ENCODE measurements at regions not wholly inside any gene's neighbourhood (a gene's known extent, or its start where the extent isn't known, plus 50 kb on each side); places are given as distances from the start of the nearest gene placed in this dataset.

GRCh38 chr4:152089584-152089983 is 328.8 kb upstream of the GATB start:
- no peak for DNase-seq

DNA sequence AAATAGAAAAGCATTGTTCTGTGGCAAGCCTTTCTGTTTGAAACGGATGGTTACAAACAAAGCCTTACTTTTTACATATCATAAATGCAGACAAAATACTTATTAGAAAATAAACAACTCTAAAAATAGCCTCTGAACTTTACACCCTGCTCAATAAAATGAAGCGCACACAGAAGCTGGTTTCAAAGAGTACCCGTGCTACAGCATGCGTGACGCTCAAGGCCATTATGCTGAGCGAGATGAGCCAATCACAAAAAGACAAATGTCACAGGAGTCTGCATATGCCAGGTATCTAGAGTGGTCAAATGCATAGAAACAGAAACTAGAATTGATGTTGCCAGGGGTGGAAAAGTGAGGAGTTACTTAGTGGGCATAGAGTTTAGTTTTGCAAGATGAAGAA is 326.5 kb upstream of the GATB start:
- no peak for DNase-seq

GRCh38 chr4:152085657-152086056 is 324.9 kb upstream of the GATB start:
- DNase-seq: no peak

- DNase-seq: no peak
Measured at GRCh38 chr4:152083338-152083737, 322.5 kb upstream of the GATB start.

DNA sequence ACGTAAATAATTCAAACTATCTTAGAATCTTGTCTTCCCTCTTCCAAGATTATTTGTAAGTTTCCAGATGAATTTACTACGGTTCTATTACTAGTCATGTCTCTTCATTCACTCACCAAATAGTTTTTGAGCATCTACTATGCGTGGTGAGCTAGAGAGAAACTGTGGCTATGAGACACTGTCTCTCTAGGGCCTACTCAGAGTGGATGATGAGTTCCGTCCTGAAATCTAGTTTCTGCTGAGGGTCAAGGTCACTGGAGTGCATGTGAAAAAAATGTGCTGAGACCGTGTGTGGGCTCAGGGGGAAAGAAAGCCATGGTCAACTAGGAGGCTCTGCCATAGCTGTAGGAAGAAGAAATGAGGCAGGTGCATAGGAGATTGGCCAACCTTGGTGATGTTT is 320.2 kb upstream of the GATB start:
- no peak for DNase-seq

DNA sequence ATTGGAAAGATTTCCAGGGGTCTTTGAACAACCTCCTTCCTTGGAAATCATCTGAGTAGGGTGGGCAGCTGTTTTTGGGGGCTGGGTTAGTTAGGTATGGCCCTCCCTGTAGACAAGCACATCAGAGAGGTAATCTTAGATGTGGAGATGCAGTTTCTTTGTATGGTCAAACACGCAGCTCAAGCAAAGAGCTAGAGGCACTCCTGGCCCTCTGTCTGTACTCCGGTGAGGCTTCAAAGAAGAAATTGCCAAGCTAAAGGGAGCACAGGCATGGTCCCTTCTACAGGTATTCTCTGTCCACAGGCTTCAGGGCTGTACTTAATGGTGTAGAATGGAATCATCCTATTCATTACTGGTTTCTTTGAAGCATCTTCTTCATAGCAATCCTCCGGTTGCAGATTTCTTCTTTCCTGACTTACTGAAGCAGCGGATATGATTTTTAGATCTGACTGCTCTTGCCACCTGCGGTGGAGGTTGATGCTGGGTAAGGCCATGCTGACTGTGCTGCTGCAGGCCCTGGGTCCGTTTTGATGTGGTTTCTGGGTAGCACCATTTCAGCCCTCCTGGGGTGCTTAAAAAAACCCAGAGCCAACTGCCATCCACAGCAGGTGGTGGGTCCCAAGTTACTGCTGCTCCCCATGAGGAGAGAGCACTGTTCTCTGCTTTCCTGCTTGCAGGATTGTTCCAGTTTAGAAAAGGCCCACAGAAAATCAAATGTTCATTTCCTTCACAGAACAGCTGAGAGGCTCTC is 318.9 kb upstream of the GATB start:
- DNase-seq: no peak

GRCh38 chr4:152079079-152079478 is 318.3 kb upstream of the GATB start:
- DNase-seq: no peak

DNA sequence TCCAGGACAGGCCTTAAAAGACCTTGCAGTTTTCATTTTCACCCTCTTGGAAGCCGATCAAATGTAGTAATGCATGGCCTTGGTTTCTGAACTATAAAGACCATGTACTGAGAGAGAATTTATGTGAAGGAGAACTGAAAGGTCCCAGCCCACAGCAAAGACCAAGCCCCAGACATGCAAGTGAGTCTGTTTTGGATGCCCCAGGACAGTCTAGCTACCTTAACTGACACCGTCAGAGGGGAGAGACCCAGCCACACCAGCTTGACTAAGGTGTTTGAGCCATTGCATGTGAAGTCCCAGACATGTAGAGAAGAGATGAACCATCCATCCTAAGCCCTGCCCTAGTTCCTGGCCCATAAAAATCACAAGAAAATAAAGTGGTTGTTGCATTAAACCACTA is 316.8 kb upstream of the GATB start:
- DNase-seq: no peak

GRCh38 chr4:152075253-152075928 is 314.6 kb upstream of the GATB start:
- no peak for DNase-seq

DNA sequence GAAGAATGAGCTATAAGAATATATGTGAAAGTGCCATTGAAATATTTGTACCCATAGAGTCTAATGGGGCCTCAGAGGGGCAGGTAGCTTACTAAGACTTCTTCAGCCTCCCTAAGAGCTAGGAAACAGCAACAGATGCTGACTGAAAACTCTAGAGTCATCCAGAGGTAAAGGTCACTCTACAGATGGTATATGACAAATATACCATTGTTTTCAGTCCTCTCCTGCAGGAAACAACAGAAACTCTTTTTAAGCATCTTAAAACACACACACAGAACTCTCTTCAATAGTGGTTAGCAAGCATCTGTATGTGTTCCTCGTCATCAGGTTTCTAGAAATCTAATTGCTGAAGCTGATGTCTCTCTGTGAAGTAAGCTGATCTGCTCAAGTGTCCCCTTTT is 313.8 kb upstream of the GATB start:
- DNase-seq: no peak

- DNase-seq: no peak
Measured at GRCh38 chr4:152074088-152074437, 313.3 kb upstream of the GATB start.

GRCh38 chr4:152073351-152074087 is 312.7 kb upstream of the GATB start:
- DNase-seq: no peak

DNA sequence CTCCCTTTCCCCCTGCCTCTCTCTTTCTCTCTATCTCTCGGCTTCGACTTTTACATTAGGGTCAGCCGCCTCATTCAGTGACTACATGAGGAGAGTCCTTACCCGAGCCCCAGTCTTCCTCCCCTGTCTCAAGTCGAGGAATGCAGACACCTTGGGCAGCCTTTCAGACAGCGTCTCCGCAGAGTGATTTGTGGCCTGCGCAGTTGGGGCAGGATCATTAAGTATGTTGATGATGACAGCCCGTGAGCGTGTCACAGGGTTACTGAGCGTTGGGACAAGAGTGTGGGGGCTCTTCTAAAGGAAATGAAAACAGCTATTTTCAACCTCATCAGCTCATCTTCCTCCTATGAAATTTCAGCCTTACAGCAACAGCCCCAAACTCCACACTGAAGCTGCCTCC is 312.1 kb upstream of the GATB start:
- no peak for DNase-seq

- no peak for DNase-seq
Measured at GRCh38 chr4:152072001-152072485, 311.2 kb upstream of the GATB start.

DNA sequence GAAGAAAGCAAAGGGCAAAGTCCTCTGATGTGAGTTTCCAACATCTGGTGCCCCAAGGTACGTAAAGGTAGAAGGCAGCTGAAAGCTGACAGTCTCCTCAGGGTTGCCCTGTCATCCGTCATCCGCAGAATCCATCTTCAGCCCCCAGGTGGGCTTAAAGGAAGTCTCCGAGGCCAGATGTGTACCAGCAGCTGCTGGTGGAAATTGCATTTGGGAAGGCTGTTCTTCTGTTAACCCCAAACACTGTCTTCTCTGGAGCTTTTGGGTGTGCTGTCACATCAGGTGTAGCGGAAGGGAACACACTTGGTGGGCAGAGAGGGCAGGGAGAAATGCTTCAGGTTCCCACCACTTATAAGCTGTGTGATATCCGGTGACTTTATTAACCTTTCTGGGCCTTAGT is 310.0 kb upstream of the GATB start:
- no peak for DNase-seq

DNA sequence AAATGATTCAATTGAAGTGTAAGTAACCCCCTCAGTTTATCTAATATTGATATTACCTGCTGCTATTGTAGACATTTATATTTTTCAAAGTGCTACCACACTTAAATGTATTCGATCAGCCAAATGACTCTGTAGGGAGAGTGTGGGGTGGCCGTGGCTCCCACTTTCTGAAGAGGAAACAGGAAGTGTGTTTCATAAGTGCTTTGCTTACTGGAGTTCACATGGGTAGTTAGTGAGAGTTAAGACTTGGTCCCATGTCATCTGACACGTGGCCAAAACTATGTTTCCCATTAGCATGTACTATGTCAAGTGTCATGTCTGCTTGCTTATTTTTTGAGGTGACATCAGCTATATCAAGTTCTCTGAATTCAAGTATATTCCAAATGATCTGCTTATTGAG is 308.1 kb upstream of the GATB start:
- no peak for DNase-seq

DNA sequence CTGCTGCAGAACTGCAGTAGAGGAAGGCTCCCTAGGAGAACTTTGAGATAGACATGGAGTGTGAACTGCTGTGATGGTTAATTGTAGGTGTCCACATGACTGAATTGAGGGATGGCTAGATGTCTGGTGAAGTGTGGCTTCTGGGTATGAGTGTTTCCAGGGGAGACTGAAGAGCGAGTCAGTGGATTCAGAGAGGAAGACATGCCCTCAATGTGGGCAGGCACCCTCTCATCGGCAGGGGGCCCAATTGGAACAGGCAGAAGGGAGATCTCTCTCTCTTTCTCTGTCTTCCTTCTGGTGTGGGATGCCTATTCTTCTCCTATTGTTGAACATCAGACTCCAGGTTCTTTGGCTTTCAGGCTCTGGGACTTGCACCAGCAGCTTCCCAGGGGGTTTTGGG is 304.7 kb upstream of the GATB start:
- no peak for DNase-seq

DNA sequence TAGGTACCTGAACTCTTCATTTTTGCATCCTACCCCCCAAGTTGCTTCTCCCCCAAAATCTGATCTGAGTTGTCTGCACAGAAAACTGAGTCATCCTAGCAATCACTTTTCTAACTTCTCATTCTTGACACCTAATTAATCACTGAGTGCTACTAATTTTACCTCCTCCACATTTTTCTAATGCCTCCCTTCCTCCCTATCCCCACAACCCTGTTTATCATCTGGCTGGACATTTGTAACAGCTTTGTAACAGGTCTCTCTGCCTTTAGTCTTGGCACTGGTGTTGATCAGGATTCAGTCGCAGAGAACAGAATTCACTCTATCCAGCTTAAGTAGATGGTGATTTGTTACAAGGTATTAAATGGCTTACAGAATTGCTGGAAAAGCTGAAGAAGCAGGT is 303.9 kb upstream of the GATB start:
- DNase-seq: no peak

- DNase-seq: no peak
Measured at GRCh38 chr4:152064282-152064681, 303.5 kb upstream of the GATB start.

DNA sequence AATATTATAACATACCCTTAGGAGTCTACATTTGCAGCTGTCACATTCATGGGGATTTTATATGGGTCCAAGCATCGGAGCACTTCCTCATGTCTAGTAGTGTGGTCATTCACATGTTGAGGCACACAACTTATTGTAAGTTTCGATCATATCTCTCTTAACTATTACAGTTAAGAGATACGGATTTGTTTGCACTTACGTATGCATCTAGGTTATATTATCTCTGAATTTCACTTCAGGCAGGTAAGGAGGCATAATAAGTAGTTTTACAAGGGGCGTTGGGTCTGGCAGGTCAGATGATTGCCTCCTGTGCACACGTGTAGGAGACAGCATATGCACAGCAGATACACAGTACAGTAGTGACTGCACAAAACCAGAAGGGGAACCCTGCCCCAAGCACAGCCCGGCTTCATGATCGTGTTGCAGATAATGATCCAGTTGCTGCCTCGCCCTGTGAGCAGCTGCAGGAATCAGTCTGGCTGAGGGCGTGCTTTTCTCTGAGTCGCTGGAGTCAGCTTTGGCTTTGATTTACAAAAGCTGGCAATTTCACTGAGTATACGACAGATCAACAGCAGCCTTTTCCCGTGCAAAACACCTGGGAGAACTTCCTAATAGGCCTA is 302.9 kb upstream of the GATB start:
- DNase-seq: no peak

GRCh38 chr4:152062936-152063620 is 302.3 kb upstream of the GATB start:
- DNase-seq: no peak

- DNase-seq: no peak
Measured at GRCh38 chr4:152054731-152055130, 293.9 kb upstream of the GATB start.

DNA sequence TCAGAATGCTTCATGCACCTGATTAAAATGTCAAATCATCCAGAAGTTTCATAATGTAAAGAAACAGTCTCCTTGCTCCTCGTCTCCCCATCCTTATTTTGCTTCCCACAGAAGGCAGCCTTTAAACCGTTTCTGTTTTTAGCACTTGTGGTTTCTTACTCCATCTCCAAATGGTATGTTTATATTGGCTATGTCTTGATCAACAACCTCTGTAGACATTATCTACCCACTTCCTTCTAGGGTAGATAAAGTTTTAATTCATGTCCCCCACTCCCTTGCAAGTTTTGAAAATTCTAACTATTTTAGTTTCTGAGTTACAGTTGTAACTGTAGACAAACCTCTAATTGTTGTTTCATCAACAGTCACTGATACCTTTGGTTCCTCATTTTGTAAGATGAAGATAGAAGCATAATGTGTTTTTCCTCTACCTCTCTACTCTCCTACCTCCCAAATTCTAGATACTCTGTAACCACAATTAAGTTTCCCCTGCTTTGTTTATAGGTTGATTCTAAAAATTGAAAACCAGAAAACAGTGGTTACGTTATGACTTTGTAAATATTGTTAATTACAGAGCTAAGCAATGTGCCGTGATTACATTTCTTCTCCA is 291.7 kb upstream of the GATB start:
- DNase-seq: no peak
